H1 (cell line): ENCODE measurements at regions not wholly inside any gene's neighbourhood (a gene's known extent, or its start where the extent isn't known, plus 50 kb on each side); places are given as distances from the start of the nearest gene placed in this dataset.

Experiments used
- POLR2A ChIP-seq, 2 experiments: IDR thresholded peaks; 1 replicate in 1 of 2; 2 replicates in 1 of 2; pipeline ENCODE4 v1.6.1; 2011; ENCODE audit warnings: low read depth in 2 of 2, low read length in 2 of 2, mild to moderate bottlenecking in 2 of 2; ENCODE audit errors: control extremely low read depth in 1 of 2
- POLR2AphosphoS5 ChIP-seq: IDR thresholded peaks from 2 replicates; pipeline ENCODE4 v1.6.1; 2011; ENCODE audit warnings: low read depth, low read length
- RNF2 ChIP-seq: fragments of 200-900, 300-1000 bp; sonication (generic); IDR thresholded peaks from 2 replicates; pipeline ENCODE4 v1.7.1; 2016; ENCODE audit warnings: borderline replicate concordance, low read depth, mild to moderate bottlenecking, antibody characterized with exemption, low read length; ENCODE audit not compliant: poor library complexity, severe bottlenecking; ENCODE audit errors: missing control alignments
- TAF1 ChIP-seq: IDR thresholded peaks from 2 replicates; pipeline ENCODE4 v1.6.1; 2011; ENCODE audit warnings: mild to moderate bottlenecking, low read depth, low read length
- TCF12 ChIP-seq: IDR thresholded peaks from 2 replicates; pipeline ENCODE4 v1.6.1; 2011; ENCODE audit warnings: low read depth, mild to moderate bottlenecking, low read length
- TF ChIP-seq, protein P1 (sequence below), 3 experiments: IDR thresholded peaks; 1 replicate in 2 of 3; 2 replicates in 1 of 3; pipeline versions ENCODE4 v1.5.1 to v1.6.1; 2011; ENCODE audit warnings: low read length in 3 of 3, mild to moderate bottlenecking in 3 of 3, inconsistent platforms in 2 of 3, low read depth in 1 of 3, moderate library complexity in 1 of 3; ENCODE audit not compliant: insufficient read depth in 1 of 3; ENCODE audit errors: control extremely low read depth in 1 of 3
- TF ChIP-seq, protein P2 (sequence below): IDR thresholded peaks from 2 replicates; pipeline ENCODE4 v1.6.1; 2012; ENCODE audit warnings: inconsistent platforms

DNA sequence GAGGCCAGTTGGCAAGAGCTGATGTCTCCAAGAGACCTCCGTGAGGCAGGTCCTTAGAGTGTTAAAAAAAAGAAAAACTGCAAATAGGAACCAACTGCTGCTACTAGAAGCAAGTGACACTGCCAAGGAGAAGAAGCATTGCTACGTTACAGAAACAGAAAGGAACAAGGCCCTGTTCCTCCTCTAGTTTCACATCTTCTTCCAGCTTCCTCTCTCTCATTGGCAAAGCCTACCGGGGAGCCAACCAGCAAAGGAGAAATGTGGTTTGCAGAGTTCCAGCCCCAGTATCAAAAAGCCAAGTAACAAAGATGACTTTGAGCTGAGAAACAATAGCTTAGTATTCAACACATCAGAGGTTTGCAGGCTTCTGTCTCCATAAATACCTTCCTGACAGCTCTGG is 145.9 kb downstream of the PRELID2 start:
- TF ChIP-seq TAF1: no peak
- TF ChIP-seq POLR2A (IDR thresholded peaks at IDR 0.05; ENCODE audit: control extremely low read depth in 1 of 2, low read depth in 2 of 2, low read length in 2 of 2): no peak
- TF ChIP-seq, protein P1, sequence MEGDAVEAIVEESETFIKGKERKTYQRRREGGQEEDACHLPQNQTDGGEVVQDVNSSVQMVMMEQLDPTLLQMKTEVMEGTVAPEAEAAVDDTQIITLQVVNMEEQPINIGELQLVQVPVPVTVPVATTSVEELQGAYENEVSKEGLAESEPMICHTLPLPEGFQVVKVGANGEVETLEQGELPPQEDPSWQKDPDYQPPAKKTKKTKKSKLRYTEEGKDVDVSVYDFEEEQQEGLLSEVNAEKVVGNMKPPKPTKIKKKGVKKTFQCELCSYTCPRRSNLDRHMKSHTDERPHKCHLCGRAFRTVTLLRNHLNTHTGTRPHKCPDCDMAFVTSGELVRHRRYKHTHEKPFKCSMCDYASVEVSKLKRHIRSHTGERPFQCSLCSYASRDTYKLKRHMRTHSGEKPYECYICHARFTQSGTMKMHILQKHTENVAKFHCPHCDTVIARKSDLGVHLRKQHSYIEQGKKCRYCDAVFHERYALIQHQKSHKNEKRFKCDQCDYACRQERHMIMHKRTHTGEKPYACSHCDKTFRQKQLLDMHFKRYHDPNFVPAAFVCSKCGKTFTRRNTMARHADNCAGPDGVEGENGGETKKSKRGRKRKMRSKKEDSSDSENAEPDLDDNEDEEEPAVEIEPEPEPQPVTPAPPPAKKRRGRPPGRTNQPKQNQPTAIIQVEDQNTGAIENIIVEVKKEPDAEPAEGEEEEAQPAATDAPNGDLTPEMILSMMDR (IDR thresholded peaks at IDR 0.05; ENCODE audit: control extremely low read depth in 1 of 3, insufficient read depth in 1 of 3, low read depth in 1 of 3, low read length in 3 of 3): no peak
- no peak for TF ChIP-seq RNF2
- TF ChIP-seq, protein P2, sequence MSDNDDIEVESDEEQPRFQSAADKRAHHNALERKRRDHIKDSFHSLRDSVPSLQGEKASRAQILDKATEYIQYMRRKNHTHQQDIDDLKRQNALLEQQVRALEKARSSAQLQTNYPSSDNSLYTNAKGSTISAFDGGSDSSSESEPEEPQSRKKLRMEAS: no peak
- no peak for TF ChIP-seq POLR2AphosphoS5
- no peak for TF ChIP-seq TCF12
